Right ventricle myocardium superior (tissue), 1 donor: ENCODE measurements at regions not wholly inside any gene's neighbourhood (a gene's known extent, or its start where the extent isn't known, plus 50 kb on each side); places are given as distances from the start of the nearest gene placed in this dataset.
"Not testable (repeated sequence)": the region's sequence is repeated elsewhere in the genome, so short reads cannot be mapped to it uniquely, and the experiment has no call there.

Experiments
- ATAC-seq: fragments of 200-7000 bp; cut with Tn5 transposase; one replicate; pipeline ENCODE4 v1.9.1; 2020; ENCODE audit warnings: mild to moderate bottlenecking; ENCODE audit not compliant: poor library complexity
- DNase-seq: peaks from one replicate; pipeline ENCODE4 v3.0.0-alpha.2; 2020
- intact Hi-C: fragments of 100-400 bp; cut with DNase I; formaldehyde crosslinking; loops from one replicate; pipeline ENCODE4 v1.11.2; 2022
- donor health status: DM: no; HTN: yes; CAD: no; lungs with severe emphysema.

DNA sequence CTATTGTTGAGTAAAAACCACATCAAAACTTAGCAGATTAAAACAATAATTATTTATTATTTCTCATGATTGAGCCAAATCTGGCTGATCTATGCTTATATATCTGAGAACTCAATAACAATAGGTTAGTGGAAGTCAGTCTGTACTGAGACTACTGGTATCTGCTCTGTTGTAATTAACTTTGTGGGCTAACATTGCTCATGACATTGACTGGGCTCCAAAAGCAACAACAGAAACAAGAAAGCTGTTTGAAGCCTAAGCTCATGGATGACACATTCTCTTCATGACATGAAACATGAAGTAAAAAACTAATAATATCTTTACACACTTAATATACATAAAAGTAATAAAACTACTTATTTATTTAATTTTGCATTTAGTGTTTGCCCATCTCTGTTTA lies 649.3 kb downstream of the PRIM2 start:
- intact Hi-C loops, DNase-seq, ATAC-seq: not testable (repeated sequence)

DNA sequence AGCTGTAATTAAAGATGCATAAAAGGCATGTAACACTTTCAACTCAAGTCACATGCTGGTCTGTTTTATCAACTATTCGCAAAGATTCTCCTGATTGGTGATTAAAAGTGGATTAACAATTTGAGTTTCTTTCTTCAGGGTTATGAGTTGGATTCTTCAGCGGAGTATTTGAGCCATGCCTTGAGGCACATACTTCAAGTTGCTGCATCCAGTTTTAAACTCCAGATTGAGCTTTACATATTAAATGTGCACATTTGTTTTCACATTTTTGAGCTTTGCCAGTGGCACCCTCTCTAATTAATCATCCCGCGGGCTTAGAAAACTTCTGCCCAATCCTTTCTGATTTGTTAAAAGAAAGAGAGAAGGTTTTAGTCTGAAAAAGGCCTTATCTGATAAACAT lies 654.5 kb downstream of the PRIM2 start:
- ATAC-seq, DNase-seq, intact Hi-C loops: not testable (repeated sequence)

DNA sequence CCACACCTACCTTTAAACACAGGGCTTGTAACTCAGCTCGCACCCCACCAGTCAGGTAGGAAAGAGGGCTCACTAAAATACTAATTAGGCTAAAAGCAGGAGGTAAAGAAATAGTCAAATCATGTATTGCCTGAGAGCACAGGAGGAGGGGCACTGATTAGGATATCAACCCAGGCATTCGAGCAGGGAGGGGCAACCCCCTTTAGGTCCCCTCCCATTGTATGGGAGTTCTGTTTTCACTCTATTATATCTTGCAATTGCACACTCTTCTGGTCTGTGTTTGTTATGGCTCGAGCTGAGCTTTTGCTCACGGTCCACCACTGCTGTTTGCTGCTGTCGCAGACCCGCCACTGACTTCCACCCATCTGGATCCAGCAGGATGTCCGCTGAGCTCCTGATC lies 657.2 kb downstream of the PRIM2 start:
- DNase-seq (no peak), ATAC-seq (no peak)
- intact Hi-C loops = no loop called here

DNA sequence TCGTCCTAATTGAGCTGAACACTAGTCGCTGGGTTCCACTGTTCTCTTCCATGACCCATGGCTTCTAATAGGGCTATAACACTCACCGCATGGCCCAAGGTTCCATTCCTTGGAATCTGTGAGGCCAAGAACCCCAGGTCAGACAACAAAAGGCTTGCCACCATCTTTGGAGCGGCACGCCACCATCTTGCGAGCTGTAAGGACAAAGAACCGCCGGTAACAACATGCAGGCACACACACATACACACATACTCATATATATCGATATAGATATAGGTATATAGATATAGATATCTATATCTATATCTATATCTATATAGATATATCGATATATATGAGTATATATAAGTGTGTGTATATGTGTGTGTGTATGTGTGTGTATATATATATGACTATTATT lies 657.7 kb downstream of the PRIM2 start:
- ATAC-seq, intact Hi-C loops, DNase-seq: not testable (repeated sequence)

DNA sequence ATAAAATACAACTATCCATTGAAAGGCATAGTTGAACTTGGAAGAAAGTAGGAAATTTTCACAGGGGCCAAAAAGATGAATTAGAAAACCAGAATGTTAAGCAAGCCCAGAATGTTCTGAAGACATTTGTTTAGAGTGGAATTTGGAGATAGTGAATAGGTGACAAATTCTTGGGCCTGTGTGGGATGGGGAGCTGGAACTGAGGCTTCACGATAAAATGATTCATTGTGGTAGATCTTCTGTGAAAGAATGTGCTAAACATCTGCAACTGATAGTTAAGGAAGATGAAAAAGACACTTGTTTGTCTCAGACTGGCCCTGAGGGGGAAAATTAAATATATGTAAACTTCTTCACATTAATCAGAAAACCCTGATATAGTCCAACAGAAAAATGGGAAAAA lies 658.9 kb downstream of the PRIM2 start:
- ATAC-seq, intact Hi-C loops, DNase-seq: not testable (repeated sequence)

DNA sequence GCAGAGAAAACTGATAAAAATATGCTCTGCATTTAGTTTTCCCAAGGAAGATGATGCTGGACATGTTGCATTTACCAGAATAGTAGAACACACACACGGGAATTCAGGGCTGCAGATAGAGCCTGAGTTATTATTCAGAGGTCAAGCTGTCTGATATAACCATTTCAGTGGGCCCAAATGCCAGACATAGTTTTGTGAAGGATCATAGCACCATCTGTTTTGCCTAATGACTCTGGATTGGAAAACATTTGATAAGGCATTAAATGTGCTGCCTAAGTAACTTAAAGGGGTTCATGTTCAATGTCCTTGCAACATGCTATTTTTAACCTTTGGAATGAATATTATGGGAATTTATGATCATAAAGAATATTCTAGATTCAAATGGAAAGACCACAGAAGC lies 666.2 kb downstream of the PRIM2 start:
- ATAC-seq, intact Hi-C loops, DNase-seq: not testable (repeated sequence)

DNA sequence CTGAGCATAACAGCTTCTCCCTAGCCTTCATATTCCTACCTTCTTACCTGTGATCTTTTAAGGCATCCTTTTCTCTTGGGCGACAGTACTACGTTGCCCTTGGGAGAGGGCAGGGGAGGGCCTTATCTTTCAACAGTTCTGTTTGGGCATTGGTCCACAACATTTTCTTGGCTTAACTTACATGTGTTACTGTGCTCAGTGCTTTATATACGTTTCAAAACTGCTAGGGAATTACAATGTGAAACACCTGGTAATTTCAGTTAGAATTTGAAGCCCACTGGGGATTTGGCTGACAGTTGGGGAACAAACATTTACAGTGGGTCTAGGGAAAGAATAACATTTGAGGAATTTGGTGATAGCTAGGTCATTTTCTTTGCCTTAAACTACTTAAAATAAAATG lies 667.1 kb downstream of the PRIM2 start:
- ATAC-seq, intact Hi-C loops, DNase-seq: not testable (repeated sequence)

DNA sequence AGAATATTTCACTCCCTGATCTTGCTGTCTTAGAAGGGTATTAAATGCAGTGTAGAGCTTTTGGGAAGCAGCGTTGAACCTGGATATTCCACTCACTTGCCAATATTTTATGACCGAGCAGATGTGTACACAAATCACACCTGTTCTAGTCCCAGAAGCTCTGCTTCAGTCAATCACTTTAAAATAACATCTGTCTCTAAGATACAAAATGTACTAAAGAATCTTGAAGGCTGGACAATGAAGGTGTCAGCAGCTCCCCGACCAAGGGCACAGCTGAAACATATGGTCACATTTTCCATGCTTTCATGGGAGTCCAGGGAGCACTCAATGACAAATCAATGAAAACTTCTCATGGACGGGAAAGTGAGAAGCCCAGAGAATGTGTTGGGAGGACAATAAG lies 668.3 kb downstream of the PRIM2 start:
- ATAC-seq, intact Hi-C loops, DNase-seq: not testable (repeated sequence)

DNA sequence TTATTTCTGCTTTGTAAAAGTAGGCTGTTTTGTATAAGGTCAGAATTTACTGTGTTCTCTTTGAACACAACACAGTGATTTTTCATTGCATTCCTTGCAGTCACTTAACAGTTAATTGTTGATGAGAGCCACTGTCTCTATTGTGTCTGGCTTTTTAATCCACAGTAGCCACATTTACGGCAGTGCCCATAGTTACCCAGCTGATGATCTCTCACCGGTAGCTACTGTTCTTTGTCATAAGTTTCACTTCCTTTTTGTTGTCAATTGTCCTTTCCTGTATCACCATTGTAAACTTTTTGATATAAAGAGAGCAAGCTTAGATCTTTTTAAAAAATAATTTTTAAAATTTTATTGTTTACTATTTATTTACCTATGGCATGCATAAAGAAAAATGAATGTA lies 669.2 kb downstream of the PRIM2 start:
- ATAC-seq, DNase-seq, intact Hi-C loops: not testable (repeated sequence)

DNA sequence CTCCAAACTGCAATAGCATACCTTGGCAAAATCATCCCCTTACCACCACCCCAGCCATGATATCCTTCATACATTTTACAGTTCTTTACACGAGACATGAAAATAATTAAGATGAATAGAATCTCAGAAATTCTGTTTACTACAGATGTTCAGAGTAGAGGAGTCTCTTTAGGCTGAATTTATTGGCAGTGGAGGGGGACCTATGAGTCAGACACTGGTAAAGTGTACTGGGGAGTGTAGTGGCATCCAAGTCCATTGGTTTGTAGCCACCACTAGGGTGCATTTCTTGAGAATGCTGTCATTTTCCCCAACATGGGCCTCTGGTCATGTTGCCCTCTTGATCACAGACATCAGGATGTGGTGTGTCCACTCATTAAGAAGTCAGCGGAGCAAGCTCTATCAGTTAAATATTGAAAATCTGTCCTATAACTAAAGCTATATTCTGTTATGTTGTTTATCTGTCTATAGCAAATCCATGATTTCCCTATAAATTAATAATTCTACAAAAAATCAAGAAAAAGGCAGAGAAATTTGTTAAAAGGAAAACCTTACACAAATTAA lies 672.2 kb downstream of the PRIM2 start:
- intact Hi-C loops, ATAC-seq, DNase-seq: not testable (repeated sequence)

DNA sequence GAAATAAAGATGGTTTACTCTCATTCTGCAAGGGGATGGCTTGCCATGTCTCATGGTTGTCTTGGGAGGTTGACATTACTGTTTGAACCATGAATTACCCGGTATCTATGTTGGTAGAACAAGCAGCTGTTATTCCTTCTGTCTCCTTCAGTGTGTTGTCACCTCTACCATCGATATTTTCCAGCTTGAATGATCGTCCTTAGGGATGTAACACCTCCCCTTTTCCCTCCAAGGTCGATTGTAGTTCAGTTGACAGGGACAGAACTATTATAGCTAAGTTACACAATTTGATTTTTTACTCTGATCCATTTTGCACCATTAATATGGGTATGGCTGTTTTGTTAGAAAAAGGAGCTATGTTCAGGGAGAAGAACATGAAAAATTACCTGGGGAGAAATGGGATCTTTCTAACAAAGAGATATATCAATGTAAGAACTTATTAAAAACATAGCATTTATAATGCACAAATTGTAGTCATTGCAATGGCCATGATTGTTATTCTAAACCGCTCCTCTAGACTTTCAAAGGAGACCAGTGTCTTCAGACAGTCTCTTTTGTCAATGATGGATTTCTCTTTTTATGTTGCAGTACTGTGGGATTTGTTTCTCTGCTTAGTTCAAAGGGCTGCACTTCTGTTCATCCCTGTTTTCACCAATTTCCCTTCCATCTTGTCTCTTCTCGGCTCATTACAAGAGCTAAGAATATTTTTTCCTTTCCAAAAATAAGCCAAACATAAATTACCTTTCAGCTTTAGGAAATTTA lies 681.6 kb downstream of the PRIM2 start:
- DNase-seq, ATAC-seq, intact Hi-C loops: not testable (repeated sequence)

DNA sequence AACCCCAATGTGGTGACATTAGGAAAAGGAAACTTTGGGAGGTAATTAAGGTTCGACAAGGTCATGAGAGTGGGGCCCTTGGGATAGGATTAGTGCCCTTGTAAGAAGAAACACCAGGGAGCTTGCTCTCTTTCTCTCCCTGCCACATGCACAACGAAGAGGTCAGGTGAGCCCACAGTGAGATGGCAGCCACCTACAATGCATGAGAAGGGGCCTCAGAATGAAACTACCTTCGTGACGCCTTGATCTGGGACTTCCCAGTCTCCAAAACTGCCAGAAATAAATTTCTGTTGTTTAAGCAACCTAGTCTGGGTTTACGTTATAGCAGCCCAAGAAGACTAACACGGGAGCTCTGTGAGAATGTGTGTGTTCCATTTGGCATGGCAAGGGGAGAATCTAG lies 682.8 kb downstream of the PRIM2 start:
- intact Hi-C loops, ATAC-seq, DNase-seq: not testable (repeated sequence)

DNA sequence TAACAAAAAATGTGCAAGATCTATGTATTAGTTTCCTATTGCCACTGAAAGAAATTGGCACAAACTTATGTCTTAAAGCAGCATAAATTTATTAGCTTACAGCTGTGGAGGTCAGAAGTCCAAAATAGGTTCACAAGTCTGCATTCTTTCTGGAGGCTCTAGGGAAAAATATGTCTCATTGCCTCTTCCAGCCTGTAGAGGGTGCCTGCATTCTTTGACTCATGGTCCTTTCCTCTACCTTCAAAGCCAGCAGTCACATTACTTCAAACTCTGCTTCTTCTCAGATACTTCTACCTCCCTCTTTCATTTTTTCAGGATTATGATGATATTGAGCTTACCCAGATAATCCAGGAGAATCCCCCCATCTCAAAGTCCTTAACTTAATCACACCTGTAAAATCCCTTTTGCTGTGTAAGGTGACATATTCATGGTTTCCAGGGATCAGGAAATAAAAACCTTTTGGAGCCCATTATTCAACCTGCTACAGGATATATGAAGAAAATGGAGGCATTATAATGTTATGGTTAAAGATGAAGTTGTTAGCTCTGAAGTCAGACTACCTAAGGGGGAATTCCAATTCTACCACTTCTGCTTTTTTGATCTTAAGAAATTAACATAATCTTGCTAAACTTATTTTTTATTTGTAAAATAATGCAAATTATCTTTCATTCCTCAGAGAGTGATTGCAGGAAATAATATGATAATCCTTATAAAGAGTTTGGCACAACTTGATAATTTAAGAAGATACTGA lies 686.2 kb downstream of the PRIM2 start:
- DNase-seq, intact Hi-C loops, ATAC-seq: not testable (repeated sequence)

DNA sequence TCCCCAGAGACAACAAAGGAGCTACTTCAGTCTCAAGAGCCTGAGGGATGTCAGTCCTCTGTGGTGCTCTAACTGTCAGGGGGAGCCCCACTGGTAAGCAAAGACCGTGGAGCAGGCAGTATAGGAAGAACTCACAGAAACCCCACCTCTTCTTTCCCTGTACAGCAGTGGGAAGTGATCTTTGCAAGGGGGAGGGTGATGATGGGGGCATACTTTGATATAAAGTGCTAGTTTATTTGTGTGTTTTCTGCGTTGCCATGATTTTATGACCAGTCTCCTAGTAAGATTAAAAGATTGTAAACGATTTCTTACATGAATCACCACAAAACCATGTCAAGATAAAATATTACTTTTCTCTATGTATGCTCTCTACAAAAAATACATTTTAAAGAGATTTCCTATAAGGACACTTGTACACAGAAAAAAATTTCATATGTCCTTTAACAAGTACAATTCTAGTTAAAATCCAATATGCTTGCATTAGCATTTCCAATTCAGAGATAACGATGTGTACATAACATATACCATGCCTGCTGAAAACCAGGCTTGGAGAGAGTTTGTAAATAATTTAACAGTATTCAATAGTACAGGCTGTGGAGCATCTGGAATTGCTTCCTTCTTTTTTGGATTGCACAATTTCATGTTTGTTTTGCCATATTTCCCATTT lies 690.0 kb downstream of the PRIM2 start:
- intact Hi-C loops, DNase-seq: not testable (repeated sequence)
- ATAC-seq = peak; percentile 38

DNA sequence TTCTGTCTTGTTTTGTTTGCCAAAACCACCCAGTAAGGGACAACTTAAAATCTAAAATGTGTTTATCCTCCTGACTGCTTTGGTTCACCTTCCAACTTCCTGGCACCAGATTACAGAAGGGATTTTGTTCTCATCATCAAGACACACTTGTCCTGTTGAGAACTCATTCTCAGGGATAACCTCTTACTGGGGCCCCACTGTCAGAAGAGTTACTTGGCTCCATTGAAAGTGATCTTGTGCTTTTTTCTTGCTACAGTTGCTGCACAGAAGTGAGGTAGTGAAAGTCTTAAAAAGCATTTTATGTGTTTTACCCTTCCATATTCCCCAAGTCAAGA lies 690.5 kb downstream of the PRIM2 start:
- peak; percentile 29 for ATAC-seq
- intact Hi-C loops, DNase-seq: not testable (repeated sequence)

DNA sequence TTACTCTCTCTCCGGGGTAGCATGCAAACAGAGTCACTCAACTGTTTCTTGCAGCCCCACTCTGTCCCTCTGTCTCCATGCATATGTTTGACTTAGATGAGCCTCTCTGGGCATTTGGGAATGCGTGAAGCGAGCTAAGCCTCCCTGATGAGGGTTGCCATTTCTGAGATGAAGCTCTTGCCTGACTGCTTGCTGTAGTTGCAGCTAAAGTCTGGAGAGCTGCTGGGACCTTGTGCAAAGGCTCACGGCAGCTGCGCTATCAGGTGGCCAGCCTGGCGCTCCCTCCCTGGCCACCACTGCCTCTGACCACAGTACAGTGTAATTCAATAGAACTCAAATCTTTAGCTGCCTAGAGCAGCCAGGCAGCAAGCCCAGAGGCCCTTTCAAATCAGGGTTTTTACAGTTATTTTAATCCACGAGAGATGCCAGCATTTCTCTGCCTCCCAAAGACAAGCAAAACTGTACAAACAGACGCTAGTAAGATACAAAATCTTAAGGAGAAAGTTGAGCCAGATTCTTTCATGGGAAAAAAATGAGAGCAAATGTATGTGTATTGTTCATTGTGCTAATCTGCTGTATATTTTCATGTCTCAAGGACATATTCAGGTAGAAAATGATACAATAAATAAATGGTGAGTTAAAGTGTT lies 694.6 kb downstream of the PRIM2 start:
- DNase-seq, ATAC-seq, intact Hi-C loops: not testable (repeated sequence)

DNA sequence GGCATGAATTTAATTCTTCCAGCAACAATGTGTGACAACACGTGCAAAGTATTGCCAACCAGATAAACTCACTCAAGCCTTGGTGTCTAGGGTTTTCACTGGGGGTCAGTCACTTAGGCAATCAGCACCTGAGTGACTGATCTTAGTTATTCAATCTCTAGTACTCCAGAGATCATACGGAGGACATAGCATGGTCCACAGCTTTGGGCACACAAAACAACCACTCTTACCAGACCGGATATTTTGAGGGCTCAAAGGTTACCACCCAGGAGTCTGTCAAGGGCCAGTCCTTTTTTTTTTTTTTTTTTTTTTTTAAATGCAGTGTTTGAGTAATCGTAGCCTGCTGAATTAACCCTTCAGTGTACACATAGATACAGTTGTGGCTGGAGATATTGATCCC lies 699.2 kb downstream of the PRIM2 start:
- DNase-seq, intact Hi-C loops, ATAC-seq: not testable (repeated sequence)

DNA sequence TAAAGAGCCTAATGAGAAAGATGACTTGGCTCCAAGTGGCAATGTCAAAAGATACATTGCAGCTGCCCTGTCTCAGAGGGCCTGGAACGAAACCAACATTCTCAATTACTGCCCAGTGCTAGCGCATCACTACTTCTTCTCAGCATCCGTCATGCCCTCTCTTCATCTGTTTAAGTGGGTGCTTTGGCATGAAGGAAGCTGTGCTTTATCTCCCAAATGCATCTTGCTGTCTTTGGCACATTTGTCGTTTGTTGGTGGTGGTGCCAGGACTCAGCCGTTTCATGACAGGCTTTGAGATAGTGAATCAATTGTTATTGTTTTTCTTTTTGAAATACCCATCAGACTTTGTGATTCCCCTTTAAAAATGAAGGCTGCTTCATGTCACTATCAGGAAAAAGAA lies 710.8 kb downstream of the PRIM2 start:
- intact Hi-C loops, DNase-seq, ATAC-seq: not testable (repeated sequence)
